ENCODE measurements at regions not wholly inside any gene's neighbourhood (a gene's known extent, or its start where the extent isn't known, plus 50 kb on each side); places are given as distances from the start of the nearest gene placed in this dataset.

DNA sequence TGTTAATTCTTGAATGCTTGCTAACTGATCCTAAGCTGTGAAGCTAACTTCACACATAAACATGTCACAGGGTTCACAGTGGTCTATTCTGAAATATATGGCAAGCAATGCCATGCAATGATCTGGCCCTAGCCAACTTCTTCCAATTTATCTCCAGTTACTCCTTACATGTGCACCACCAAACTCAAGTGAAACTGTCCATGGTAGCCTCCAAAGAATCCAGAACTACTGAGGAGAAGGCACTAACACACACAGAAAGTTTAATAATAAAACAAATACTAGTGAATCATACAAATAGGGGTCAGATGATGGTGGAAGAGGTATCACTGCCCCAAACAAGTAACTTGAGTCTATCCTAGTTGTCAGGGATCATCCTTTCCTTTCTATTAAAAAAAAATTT is 172.6 kb upstream of the RAB4A start:
- intact Hi-C loops (cut with DNase I) = no loop called here
- H3K27me3 ChIP-seq = no peaks in the 10 kb centered on the region
- no peak overlapping the region for H3K27ac ChIP-seq
- no peaks in the 10 kb centered on the region for H3K9me3 ChIP-seq
- TF ChIP-seq POLR2A (IDR thresholded peaks at IDR 0.05) = no peak
- TF ChIP-seq EP300 (IDR thresholded peaks at IDR 0.05) = no peak
- TF ChIP-seq, protein P1, sequence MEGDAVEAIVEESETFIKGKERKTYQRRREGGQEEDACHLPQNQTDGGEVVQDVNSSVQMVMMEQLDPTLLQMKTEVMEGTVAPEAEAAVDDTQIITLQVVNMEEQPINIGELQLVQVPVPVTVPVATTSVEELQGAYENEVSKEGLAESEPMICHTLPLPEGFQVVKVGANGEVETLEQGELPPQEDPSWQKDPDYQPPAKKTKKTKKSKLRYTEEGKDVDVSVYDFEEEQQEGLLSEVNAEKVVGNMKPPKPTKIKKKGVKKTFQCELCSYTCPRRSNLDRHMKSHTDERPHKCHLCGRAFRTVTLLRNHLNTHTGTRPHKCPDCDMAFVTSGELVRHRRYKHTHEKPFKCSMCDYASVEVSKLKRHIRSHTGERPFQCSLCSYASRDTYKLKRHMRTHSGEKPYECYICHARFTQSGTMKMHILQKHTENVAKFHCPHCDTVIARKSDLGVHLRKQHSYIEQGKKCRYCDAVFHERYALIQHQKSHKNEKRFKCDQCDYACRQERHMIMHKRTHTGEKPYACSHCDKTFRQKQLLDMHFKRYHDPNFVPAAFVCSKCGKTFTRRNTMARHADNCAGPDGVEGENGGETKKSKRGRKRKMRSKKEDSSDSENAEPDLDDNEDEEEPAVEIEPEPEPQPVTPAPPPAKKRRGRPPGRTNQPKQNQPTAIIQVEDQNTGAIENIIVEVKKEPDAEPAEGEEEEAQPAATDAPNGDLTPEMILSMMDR (IDR thresholded peaks at IDR 0.05) = no peak
- no peaks in the 10 kb centered on the region for H3K36me3 ChIP-seq
- no peaks in the 10 kb centered on the region for H3K4me1 ChIP-seq (ENCODE audit: insufficient read depth)
- no peak overlapping the region for H3K4me3 ChIP-seq
- DNase-seq = no peak

DNA sequence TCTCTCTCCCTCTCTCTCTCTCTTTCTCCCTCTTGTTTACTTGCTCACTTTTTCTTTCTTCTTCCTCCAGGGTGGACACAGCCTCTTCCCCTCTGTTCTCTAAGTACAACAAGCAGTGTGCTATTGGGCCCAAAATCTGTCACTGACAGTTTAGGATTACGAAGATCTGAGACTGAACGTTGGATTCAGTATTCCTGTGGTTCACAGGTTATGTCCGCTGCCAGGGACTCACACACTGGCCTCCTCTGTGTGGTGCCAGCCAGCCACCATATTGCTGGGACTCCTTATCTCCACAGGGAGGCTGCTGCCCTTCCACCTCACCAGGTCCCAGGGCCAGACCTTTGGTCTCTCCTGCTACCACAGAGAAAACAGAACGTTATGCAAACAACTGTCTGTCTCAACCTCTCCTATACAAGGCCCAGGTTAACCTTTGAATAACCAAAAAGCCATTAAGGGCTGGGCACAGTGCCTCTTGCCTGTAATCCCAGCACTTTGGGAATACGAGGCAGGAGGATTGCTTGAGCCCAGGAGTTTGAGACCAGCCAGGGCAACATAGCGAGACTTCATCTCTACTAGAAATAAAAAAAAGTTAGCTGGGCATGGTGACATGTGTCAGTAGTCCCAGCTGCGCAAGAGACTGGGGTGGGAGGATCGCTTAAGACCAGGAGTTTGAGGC is 171.9 kb upstream of the RAB4A start:
- WGBS, 3 donors = 79 to 84% (median 79%) methylated on average over 8 of the region's 8 CpGs
- Histone ChIP-seq H3K4me1 (ENCODE audit: insufficient read depth) (no peaks in the 10 kb centered on the region), H3K4me3 (no peak overlapping the region), H3K36me3 (no peaks in the 10 kb centered on the region), H3K9me3 (no peaks in the 10 kb centered on the region), H3K27ac (no peak overlapping the region), H3K27me3 (no peaks in the 10 kb centered on the region)
- DNase-seq = no peak
- intact Hi-C loops (cut with DNase I) = no loop called here
- TF ChIP-seq, protein P1 (IDR thresholded peaks at IDR 0.05) = no peak
- TF ChIP-seq EP300 (IDR thresholded peaks at IDR 0.05) (no peak), POLR2A (IDR thresholded peaks at IDR 0.05) (no peak)

DNA sequence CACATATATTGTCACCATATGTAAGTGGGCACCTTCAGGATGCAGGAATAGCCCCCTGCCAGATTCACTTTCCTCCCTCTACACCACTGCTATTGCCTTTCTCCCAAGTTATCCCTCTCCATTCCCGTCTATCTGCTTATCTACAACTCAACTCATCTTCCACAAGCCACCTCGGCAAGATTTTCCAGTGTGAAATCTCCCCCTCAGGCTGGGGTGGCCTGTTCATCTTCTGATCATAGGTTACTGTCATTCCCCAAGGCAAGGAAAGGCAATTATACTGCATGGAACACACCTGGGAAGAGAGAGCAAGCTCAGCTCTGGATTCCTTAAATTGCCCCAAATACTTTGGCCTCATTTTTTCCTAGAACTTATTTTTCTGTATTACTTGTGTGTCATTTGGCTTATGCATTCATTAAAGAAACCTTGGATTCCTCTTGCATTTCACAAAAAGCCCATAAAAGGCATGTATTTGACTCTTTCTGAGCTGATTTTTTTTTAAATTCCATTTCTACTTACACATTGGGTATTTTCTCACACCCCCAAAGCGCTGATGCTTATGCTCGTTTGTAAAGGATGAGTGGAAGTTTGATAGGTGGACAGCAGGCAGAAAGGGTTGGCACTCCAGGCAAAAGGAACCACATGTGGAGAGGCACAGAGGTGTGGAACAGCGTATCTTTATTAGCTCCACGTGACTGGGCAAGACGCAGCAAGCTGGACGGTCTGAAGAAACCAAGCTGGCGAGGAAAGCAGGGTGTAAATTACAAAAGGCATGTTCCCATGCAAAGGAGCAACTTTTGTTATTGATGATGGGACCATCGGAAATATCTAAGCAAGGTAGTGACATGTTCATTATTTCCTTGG is 169.7 kb upstream of the RAB4A start:
- DNase-seq = no peak
- no peak overlapping the region for H3K27ac ChIP-seq
- no peaks in the 10 kb centered on the region for H3K9me3 ChIP-seq
- TF ChIP-seq, protein P1 (IDR thresholded peaks at IDR 0.05) = no peak
- TF ChIP-seq EP300 (IDR thresholded peaks at IDR 0.05) = no peak
- no peak for TF ChIP-seq POLR2A (IDR thresholded peaks at IDR 0.05)
- no peak overlapping the region for H3K4me3 ChIP-seq
- H3K36me3 ChIP-seq = no peaks in the 10 kb centered on the region
- H3K27me3 ChIP-seq = no peaks in the 10 kb centered on the region
- intact Hi-C loops (cut with DNase I) = no loop called here
- H3K4me1 ChIP-seq (ENCODE audit: insufficient read depth) = no peaks in the 10 kb centered on the region
- 79 to 86% (median 79%) methylated on average over 10 of the region's 10 CpGs for WGBS, 3 donors

DNA sequence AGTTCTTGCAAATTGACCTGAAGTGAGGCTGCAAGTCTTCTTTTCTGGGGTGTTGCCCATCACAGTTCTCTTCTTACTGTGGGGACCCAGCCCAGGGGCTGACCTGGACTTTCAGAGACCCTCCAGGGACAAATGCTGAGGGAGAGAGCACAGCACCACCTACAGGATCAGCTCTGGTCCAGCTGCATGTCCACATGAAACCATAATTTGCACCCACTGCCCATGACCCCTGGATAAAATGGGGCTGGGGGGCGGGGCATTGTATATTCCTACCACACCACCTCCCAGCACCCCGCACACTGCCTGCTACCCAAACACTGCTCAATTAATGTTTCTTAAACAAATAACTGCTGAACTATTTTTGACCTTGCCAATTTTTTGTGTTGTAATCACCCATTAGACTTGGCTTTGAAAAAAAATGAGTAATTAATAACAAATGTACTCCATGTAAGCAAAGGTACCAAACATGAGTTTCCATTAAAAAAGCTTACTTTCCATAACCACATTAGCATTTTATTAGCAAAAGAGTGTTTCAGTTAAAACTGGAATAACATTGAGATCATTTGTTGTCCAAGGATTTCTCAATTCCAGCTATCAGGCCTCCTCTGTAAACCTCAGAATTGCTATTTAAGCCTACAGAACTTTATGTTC is 168.0 kb upstream of the RAB4A start:
- TF ChIP-seq, protein P1 (IDR thresholded peaks at IDR 0.05) = no peak
- TF ChIP-seq POLR2A (IDR thresholded peaks at IDR 0.05) (no peak), EP300 (IDR thresholded peaks at IDR 0.05) (no peak)
- intact Hi-C loops (cut with DNase I) = no loop called here
- Histone ChIP-seq H3K27me3 (no peaks in the 10 kb centered on the region), H3K4me3 (no peak overlapping the region), H3K9me3 (no peaks in the 10 kb centered on the region), H3K36me3 (no peaks in the 10 kb centered on the region), H3K4me1 (ENCODE audit: insufficient read depth) (no peaks in the 10 kb centered on the region), H3K27ac (no peak overlapping the region)
- no peak for DNase-seq
- 38 to 77% (median 73%) methylated on average over 2 of the region's 2 CpGs for WGBS, 3 donors

All from ovary (tissue), 7 donors.